GM12891 (cell line): ENCODE measurements at regions not wholly inside any gene's neighbourhood (a gene's known extent, or its start where the extent isn't known, plus 50 kb on each side); places are given as distances from the start of the nearest gene placed in this dataset.
"Not testable (repeated sequence)": the region's sequence is repeated elsewhere in the genome, so short reads cannot be mapped to it uniquely, and the experiment has no call there.

Source experiments
- POLR2A ChIP-seq: IDR thresholded peaks from 2 replicates; pipeline ENCODE4 v1.6.1; 2011; ENCODE audit warnings: low read depth, low read length, control low read depth
- POLR2AphosphoS5 ChIP-seq: IDR thresholded peaks from 2 replicates; pipeline ENCODE4 v1.6.1; 2011; ENCODE audit warnings: low read depth, low read length, control low read depth
- POU2F2 ChIP-seq: IDR thresholded peaks from 2 replicates; pipeline ENCODE4 v1.6.1; 2011; ENCODE audit warnings: low read depth, mild to moderate bottlenecking, control low read depth, low read length, moderate library complexity
- SPI1 ChIP-seq: IDR thresholded peaks from 2 replicates; pipeline ENCODE4 v1.6.1; 2011; ENCODE audit warnings: low read depth, low read length, control low read depth

DNA sequence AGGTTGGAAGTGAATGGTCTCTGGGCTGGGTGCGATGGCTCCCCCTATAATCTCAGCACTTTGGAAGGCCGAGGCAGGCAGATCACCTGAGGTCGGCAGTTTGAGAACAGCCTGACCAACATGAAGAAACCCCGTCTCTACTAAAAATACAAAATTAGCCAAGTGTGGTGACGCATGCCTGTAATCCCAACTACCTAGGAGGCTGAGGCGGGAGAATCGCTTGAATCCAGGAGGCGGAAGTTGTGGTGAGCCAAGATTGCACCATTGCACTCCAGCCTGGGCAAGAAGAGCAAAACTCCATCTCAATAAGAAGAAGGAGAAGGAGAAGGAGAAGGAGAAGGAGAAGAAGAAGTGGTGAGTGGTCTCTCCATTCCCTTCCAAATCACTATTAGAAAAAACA is 434.0 kb downstream of the CD83 start:
- TF ChIP-seq POLR2A, SPI1, POU2F2, POLR2AphosphoS5: not testable (repeated sequence)
